ENCODE measurements at regions not wholly inside any gene's neighbourhood (a gene's known extent, or its start where the extent isn't known, plus 50 kb on each side); places are given as distances from the start of the nearest gene placed in this dataset.
A peak's percentile ranks its signal among the peaks of the same experiment; 100 is the strongest.

- no peak for DNase-seq
Observed at GRCh38 chr17:70865993-70866804, 696.9 kb downstream of the KCNJ2 start.

GRCh38 chr17:70868149-70868548 lies 698.8 kb downstream of the KCNJ2 start:
- no peak for DNase-seq

GRCh38 chr17:70869402-70870085 lies 700.2 kb downstream of the KCNJ2 start:
- no peak for DNase-seq

GRCh38 chr17:70871180-70871818 lies 702.0 kb downstream of the KCNJ2 start:
- DNase-seq, result no peak

GRCh38 chr17:70872103-70872502 lies 702.8 kb downstream of the KCNJ2 start:
- no peak for DNase-seq

GRCh38 chr17:70875729-70876310 lies 706.5 kb downstream of the KCNJ2 start:
- no peak for DNase-seq

- DNase-seq, result no peak
Observed at GRCh38 chr17:70878879-70879278, 709.5 kb downstream of the KCNJ2 start.

- no peak for DNase-seq
Observed at GRCh38 chr17:70879401-70879800, 710.1 kb downstream of the KCNJ2 start.

- DNase-seq, result no peak
Observed at GRCh38 chr17:70881093-70881492, 711.8 kb downstream of the KCNJ2 start.

- DNase-seq, result no peak
Observed at GRCh38 chr17:70882504-70882903, 713.2 kb downstream of the KCNJ2 start.

GRCh38 chr17:70886648-70887047 lies 717.3 kb downstream of the KCNJ2 start:
- DNase-seq, result no peak

- no peak for DNase-seq
Observed at GRCh38 chr17:70888324-70888723, 719.0 kb downstream of the KCNJ2 start.

- DNase-seq, result no peak
Observed at GRCh38 chr17:70891306-70891705, 722.0 kb downstream of the KCNJ2 start.

GRCh38 chr17:70892527-70892926 lies 723.2 kb downstream of the KCNJ2 start:
- no peak for DNase-seq

- no peak for DNase-seq
Observed at GRCh38 chr17:70896843-70897242, 727.5 kb downstream of the KCNJ2 start.

- no peak for DNase-seq
Observed at GRCh38 chr17:70897446-70897845, 728.1 kb downstream of the KCNJ2 start.

- no peak for DNase-seq
Observed at GRCh38 chr17:70901870-70902269, 732.5 kb downstream of the KCNJ2 start.

- DNase-seq, result peak in 7 of 51 donors; percentile 1 to 16 (median 3)
Observed at GRCh38 chr17:70905796-70906195, 736.5 kb downstream of the KCNJ2 start.

GRCh38 chr17:70906808-70907207 lies 737.5 kb downstream of the KCNJ2 start:
- DNase-seq, result no peak

GRCh38 chr17:70912716-70913485 lies 743.6 kb downstream of the KCNJ2 start:
- no peak for DNase-seq

GRCh38 chr17:70916469-70916868 lies 747.1 kb downstream of the KCNJ2 start:
- DNase-seq, result no peak
